Neural progenitor cell (in vitro differentiated cells): ENCODE measurements at regions not wholly inside any gene's neighbourhood (a gene's known extent, or its start where the extent isn't known, plus 50 kb on each side); places are given as distances from the start of the nearest gene placed in this dataset.

Experiments
- DNase-seq: peaks from one replicate; pipeline ENCODE4 v3.0.0-alpha.2; 2016; ENCODE audit warnings: low spot score
- H2AFZ ChIP-seq: fragments of 200-600 bp; sonication (generic); replicated peaks from 2 replicates; pipeline ENCODE4 v1.6.1; 2016; ENCODE audit warnings: antibody characterized with exemption
- H3F3A ChIP-seq: fragments of 200-600 bp; sonication (generic); 2 replicates; pipeline ENCODE4 v1.6.1; 2016; ENCODE audit warnings: antibody characterized with exemption, low read depth
- H3K27ac ChIP-seq: fragments of 200-600 bp; sonication (generic); 2 replicates; pipeline ENCODE4 v1.5.1; 2016; ENCODE audit warnings: mild to moderate bottlenecking
- H3K27me3 ChIP-seq: fragments of 200-600 bp; sonication (generic); 2 replicates; pipeline ENCODE4 v1.6.1; 2016; ENCODE audit warnings: mild to moderate bottlenecking, moderate library complexity
- H3K36me3 ChIP-seq: fragments of 200-600 bp; sonication (generic); 2 replicates; pipeline ENCODE4 v1.5.1; 2016
- H3K4me1 ChIP-seq: fragments of 200-600 bp; sonication (generic); 2 replicates; pipeline ENCODE4 v1.6.1; 2016; ENCODE audit warnings: mixed run types
- H3K4me2 ChIP-seq: fragments of 200-600 bp; sonication (generic); 2 replicates; pipeline ENCODE4 v1.6.1; 2016
- H3K4me3 ChIP-seq: fragments of 200-600 bp; sonication (generic); 2 replicates; pipeline ENCODE4 v1.5.1; 2016
- H3K79me2 ChIP-seq: fragments of 200-600 bp; sonication (generic); 2 replicates; pipeline ENCODE4 v1.6.1; 2016; ENCODE audit warnings: low read depth
- H3K9ac ChIP-seq: fragments of 200-600 bp; sonication (generic); 2 replicates; pipeline ENCODE4 v1.6.1; 2016
- H3K9me3 ChIP-seq: fragments of 200-600 bp; sonication (generic); 2 replicates; pipeline ENCODE4 v1.5.1; 2016; ENCODE audit warnings: low read depth
- H4K20me1 ChIP-seq: fragments of 200-600 bp; sonication (generic); 2 replicates; pipeline ENCODE4 v1.6.1; 2016; ENCODE audit warnings: low read depth
- H3K27ac Mint-ChIP-seq: 3 replicates; pipeline ENCODE4 v1.8.0; 2021; ENCODE audit warnings: mixed read lengths
- H3K27me3 Mint-ChIP-seq: 2 replicates; pipeline ENCODE4 v1.8.0; 2022; ENCODE audit warnings: low read depth, mild to moderate bottlenecking, inconsistent platforms, moderate library complexity, mixed read lengths; ENCODE audit not compliant: insufficient read depth
- H3K36me3 Mint-ChIP-seq: 3 replicates; pipeline ENCODE4 v1.8.0; 2021; ENCODE audit warnings: mixed read lengths
- H3K4me1 Mint-ChIP-seq: 3 replicates; pipeline ENCODE4 v1.8.0; 2021; ENCODE audit warnings: mixed read lengths
- H3K4me3 Mint-ChIP-seq: 3 replicates; pipeline ENCODE4 v1.8.0; 2021; ENCODE audit warnings: mild to moderate bottlenecking, moderate library complexity, mixed read lengths
- H3K9me3 Mint-ChIP-seq: 3 replicates; pipeline ENCODE4 v1.8.0; 2020; ENCODE audit warnings: mixed read lengths
- CTCF ChIP-seq: fragments of 200-600 bp; sonication (generic); IDR thresholded peaks from 2 replicates; pipeline ENCODE4 v1.5.1; 2017; ENCODE audit warnings: antibody characterized with exemption, mild to moderate bottlenecking
- EZH2 ChIP-seq: fragments of 200-600 bp; sonication (generic); IDR thresholded peaks from 2 replicates; pipeline ENCODE4 v1.6.1; 2017; ENCODE audit warnings: antibody characterized with exemption, mild to moderate bottlenecking, moderate library complexity
- EZH2phosphoT487 ChIP-seq: fragments of 200-600 bp; sonication (generic); IDR thresholded peaks from 2 replicates; pipeline ENCODE4 v1.6.1; 2017; ENCODE audit warnings: antibody characterized with exemption

- Mint-ChIP-seq H3K27ac (no peak overlapping the region), H3K36me3 (no peaks in the 10 kb centered on the region), H3K27me3 (no peaks in the 10 kb centered on the region), H3K4me3 (no peak overlapping the region), H3K9me3 (no peaks in the 10 kb centered on the region), H3K4me1 (peaks cover 5% of the 10 kb centered on the region)
- Histone ChIP-seq H3K4me2 (no peak overlapping the region), H3F3A (no peaks in the 10 kb centered on the region), H3K9ac (no peak overlapping the region), H3K9me3 (no peaks in the 10 kb centered on the region), H3K79me2 (no peaks in the 10 kb centered on the region), H3K36me3 (no peaks in the 10 kb centered on the region), H3K27ac (no peak overlapping the region), H3K4me1 (peaks cover 5% of the 10 kb centered on the region), H4K20me1 (no peaks in the 10 kb centered on the region), H2AFZ (no peak overlapping the region), H3K27me3 (no peaks in the 10 kb centered on the region), H3K4me3 (no peak overlapping the region)
- TF ChIP-seq EZH2 (no peak), CTCF (no peak), EZH2phosphoT487 (no peak)
- DNase-seq: no peak
Measured at GRCh38 chr12:102323799-102324198, 126.2 kb upstream of the PMCH start.

GRCh38 chr12:102322254-102322653, 124.6 kb upstream of the PMCH start:
- H3K4me3 ChIP-seq: no peak overlapping the region
- Mint-ChIP-seq H3K4me3 (no peak overlapping the region), H3K9me3 (no peaks in the 10 kb centered on the region), H3K27ac (no peak overlapping the region), H3K27me3 (no peaks in the 10 kb centered on the region), H3K36me3 (no peaks in the 10 kb centered on the region), H3K4me1 (peaks cover 5% of the 10 kb centered on the region)
- H3K9ac ChIP-seq: no peak overlapping the region
- H3K4me1 ChIP-seq: peaks cover 5% of the 10 kb centered on the region
- H3K79me2 ChIP-seq: no peaks in the 10 kb centered on the region
- no peaks in the 10 kb centered on the region for H3K9me3 ChIP-seq
- H4K20me1 ChIP-seq: no peaks in the 10 kb centered on the region
- no peak for TF ChIP-seq EZH2
- no peak for TF ChIP-seq EZH2phosphoT487
- no peak overlapping the region for H3K27ac ChIP-seq
- no peaks in the 10 kb centered on the region for H3F3A ChIP-seq
- no peaks in the 10 kb centered on the region for H3K27me3 ChIP-seq
- no peak for DNase-seq
- H3K36me3 ChIP-seq: no peaks in the 10 kb centered on the region
- H2AFZ ChIP-seq: no peak overlapping the region
- H3K4me2 ChIP-seq: no peak overlapping the region

GRCh38 chr12:102321305-102322082, 123.9 kb upstream of the PMCH start:
- TF ChIP-seq EZH2 (no peak), EZH2phosphoT487 (no peak), CTCF (no peak)
- H3K27ac ChIP-seq: no peak overlapping the region
- Mint-ChIP-seq H3K27me3 (no peaks in the 10 kb centered on the region), H3K9me3 (no peaks in the 10 kb centered on the region), H3K27ac (no peak overlapping the region), H3K4me1 (no peaks in the 10 kb centered on the region), H3K4me3 (no peak overlapping the region), H3K36me3 (no peaks in the 10 kb centered on the region)
- no peak overlapping the region for H3K4me3 ChIP-seq
- no peak overlapping the region for H3K9ac ChIP-seq
- H3K27me3 ChIP-seq: no peaks in the 10 kb centered on the region
- no peaks in the 10 kb centered on the region for H3K9me3 ChIP-seq
- H3K4me2 ChIP-seq: no peak overlapping the region
- H3K4me1 ChIP-seq: peaks cover 5% of the 10 kb centered on the region
- no peak overlapping the region for H2AFZ ChIP-seq
- DNase-seq: no peak
- no peaks in the 10 kb centered on the region for H3F3A ChIP-seq
- no peaks in the 10 kb centered on the region for H3K36me3 ChIP-seq
- no peaks in the 10 kb centered on the region for H3K79me2 ChIP-seq
- no peaks in the 10 kb centered on the region for H4K20me1 ChIP-seq

- H3K27ac Mint-ChIP-seq: no peak overlapping the region
- no peaks in the 10 kb centered on the region for H4K20me1 ChIP-seq
- no peak for TF ChIP-seq CTCF
- no peak for TF ChIP-seq EZH2
- TF ChIP-seq EZH2phosphoT487: no peak
- H3K9me3 ChIP-seq: no peaks in the 10 kb centered on the region
- no peaks in the 10 kb centered on the region for H3K9me3 Mint-ChIP-seq
- no peaks in the 10 kb centered on the region for H3K36me3 ChIP-seq
- H2AFZ ChIP-seq: no peak overlapping the region
- no peak for DNase-seq
- H3K4me2 ChIP-seq: no peak overlapping the region
- no peaks in the 10 kb centered on the region for H3K36me3 Mint-ChIP-seq
- H3K79me2 ChIP-seq: no peaks in the 10 kb centered on the region
- H3K9ac ChIP-seq: no peak overlapping the region
- no peak overlapping the region for H3K4me3 Mint-ChIP-seq
- H3K4me3 ChIP-seq: no peak overlapping the region
- H3F3A ChIP-seq: no peaks in the 10 kb centered on the region
- no peaks in the 10 kb centered on the region for H3K4me1 Mint-ChIP-seq
- H3K27ac ChIP-seq: no peak overlapping the region
- no peaks in the 10 kb centered on the region for H3K4me1 ChIP-seq
- no peaks in the 10 kb centered on the region for H3K27me3 Mint-ChIP-seq
- no peaks in the 10 kb centered on the region for H3K27me3 ChIP-seq
Measured at GRCh38 chr12:102317155-102317554, 119.5 kb upstream of the PMCH start.
